PFSK-1 (cell line): ENCODE measurements at regions not wholly inside any gene's neighbourhood (a gene's known extent, or its start where the extent isn't known, plus 50 kb on each side); places are given as distances from the start of the nearest gene placed in this dataset.

ENCODE experiments used
- FOXP2 ChIP-seq: optimal IDR thresholded peaks from 2 replicates; pipeline ENCODE3; 2011; ENCODE audit warnings: borderline replicate concordance, control low read depth, inconsistent platforms; ENCODE audit not compliant: insufficient read depth; ENCODE audit errors: extremely low read length, extremely low read depth
- POLR2AphosphoS5 ChIP-seq: IDR thresholded peaks from 2 replicates; pipeline ENCODE4 v1.6.1; 2012; ENCODE audit warnings: low read depth, mild to moderate bottlenecking, control low read depth, low read length, moderate library complexity
- SIN3A ChIP-seq: IDR thresholded peaks from 2 replicates; pipeline ENCODE4 v1.6.1; 2012; ENCODE audit warnings: mild to moderate bottlenecking, low read length, moderate library complexity, borderline replicate concordance; ENCODE audit not compliant: insufficient read depth
- TAF1 ChIP-seq: IDR thresholded peaks from 2 replicates; pipeline ENCODE4 v1.6.1; 2012; ENCODE audit warnings: low read length, control low read depth, borderline replicate concordance; ENCODE audit not compliant: insufficient read depth
- TF ChIP-seq, protein P1 (sequence below), 2 experiments: IDR thresholded peaks; 2 replicates each; pipeline versions ENCODE4 v1.6.1 to v1.8.0; 2011 to 2012; ENCODE audit warnings: low read depth in 2 of 2, low read length in 2 of 2, control low read depth in 1 of 2, inconsistent platforms in 1 of 2, mild to moderate bottlenecking in 1 of 2, moderate library complexity in 1 of 2; ENCODE audit not compliant: insufficient read depth in 1 of 2

DNA sequence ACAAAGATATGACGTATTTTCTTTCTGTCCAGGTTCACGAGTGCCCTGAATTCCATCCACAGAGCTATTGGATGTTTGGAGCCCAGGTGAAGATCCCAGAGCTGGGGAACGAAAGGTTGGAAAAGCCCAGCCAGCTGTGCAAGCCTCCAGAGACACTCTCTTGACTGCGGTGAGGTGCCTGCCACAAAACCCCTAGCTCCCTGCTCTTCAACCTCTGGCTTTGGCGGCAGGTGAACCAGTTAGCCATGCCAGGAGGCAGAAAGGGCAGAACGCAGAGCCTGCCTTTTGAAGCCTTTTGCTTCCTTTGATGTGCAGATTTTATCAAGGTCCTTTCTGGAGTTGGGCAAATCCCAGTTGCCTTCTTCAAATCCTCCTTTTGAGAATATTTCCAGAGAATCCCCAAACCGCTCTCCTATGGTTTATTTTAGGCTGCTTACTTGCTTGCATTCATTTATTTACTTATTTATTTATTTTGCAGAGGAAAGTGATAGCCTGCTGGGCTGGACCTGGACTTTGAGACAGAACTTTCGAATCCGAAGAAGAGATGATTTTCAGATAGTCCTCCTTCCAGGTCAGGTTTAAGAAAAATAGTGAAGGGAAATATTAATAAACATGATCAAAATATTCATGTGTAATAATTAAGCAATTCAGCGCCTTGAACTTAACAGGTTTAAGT is 411.2 kb upstream of the TBX3 start:
- no peak for TF ChIP-seq TAF1
- no peak for TF ChIP-seq POLR2AphosphoS5
- TF ChIP-seq, protein P1, sequence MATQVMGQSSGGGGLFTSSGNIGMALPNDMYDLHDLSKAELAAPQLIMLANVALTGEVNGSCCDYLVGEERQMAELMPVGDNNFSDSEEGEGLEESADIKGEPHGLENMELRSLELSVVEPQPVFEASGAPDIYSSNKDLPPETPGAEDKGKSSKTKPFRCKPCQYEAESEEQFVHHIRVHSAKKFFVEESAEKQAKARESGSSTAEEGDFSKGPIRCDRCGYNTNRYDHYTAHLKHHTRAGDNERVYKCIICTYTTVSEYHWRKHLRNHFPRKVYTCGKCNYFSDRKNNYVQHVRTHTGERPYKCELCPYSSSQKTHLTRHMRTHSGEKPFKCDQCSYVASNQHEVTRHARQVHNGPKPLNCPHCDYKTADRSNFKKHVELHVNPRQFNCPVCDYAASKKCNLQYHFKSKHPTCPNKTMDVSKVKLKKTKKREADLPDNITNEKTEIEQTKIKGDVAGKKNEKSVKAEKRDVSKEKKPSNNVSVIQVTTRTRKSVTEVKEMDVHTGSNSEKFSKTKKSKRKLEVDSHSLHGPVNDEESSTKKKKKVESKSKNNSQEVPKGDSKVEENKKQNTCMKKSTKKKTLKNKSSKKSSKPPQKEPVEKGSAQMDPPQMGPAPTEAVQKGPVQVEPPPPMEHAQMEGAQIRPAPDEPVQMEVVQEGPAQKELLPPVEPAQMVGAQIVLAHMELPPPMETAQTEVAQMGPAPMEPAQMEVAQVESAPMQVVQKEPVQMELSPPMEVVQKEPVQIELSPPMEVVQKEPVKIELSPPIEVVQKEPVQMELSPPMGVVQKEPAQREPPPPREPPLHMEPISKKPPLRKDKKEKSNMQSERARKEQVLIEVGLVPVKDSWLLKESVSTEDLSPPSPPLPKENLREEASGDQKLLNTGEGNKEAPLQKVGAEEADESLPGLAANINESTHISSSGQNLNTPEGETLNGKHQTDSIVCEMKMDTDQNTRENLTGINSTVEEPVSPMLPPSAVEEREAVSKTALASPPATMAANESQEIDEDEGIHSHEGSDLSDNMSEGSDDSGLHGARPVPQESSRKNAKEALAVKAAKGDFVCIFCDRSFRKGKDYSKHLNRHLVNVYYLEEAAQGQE (IDR thresholded peaks at IDR 0.05; ENCODE audit: insufficient read depth in 1 of 2, low read depth in 2 of 2, low read length in 2 of 2), result no peak
- no peak for TF ChIP-seq SIN3A
- TF ChIP-seq FOXP2, result no peak

DNA sequence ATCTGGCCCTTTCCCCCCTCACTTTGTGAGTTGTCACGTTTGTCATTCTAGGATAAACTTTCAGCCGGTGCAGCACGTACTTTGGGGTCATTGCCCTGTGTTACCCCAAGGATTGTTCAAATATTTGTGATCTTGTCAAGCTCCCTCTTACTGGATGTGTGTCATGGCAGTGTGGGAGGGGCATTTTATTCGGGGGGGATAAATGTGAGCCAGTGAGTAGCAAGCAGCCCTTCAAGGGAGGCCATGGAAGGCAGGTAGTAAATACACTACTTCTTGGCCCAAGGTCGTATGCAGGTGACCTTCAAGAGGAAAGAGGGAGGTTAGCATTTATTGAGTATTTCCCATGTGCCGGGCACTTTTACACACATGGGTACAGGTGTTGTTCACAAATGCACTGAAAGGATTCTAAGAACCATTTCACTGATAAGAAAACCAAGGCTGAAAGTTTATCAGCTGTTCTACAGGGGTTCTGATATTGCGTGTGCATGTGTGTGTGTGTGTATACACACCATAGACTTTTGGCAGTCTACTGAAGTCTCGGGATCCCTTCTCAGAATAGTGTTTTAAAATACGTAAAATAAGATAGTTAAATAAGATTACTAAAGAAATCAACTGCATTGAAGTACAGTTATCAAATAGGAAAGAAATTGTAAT is 410.3 kb upstream of the TBX3 start:
- TF ChIP-seq FOXP2 (no peak), TAF1 (no peak), POLR2AphosphoS5 (no peak), SIN3A (no peak)
- TF ChIP-seq, protein P1 (IDR thresholded peaks at IDR 0.05; ENCODE audit: insufficient read depth in 1 of 2, low read depth in 2 of 2, low read length in 2 of 2), result no peak

DNA sequence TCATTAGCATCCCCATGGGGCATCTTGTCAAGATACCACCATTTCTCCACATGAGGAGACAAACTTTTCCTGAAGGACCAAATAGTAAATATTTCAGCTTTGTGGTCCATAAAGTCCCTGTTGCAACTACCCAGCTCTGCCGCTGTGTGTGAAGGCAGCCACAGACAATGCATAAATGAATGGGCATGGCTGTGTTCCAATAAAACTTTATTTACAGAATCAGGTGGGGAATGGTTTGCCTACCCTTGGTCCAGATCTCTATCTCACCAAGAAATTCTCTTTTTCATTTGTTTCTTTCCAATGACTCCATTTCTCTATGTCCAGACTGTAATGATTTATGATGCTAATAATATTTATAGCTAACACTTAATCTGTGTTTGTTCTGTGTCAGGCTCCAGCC is 409.3 kb upstream of the TBX3 start:
- TF ChIP-seq FOXP2, result no peak
- no peak for TF ChIP-seq TAF1
- TF ChIP-seq, protein P1 (IDR thresholded peaks at IDR 0.05; ENCODE audit: insufficient read depth in 1 of 2, low read depth in 2 of 2, low read length in 2 of 2), result no peak
- TF ChIP-seq SIN3A, result no peak
- TF ChIP-seq POLR2AphosphoS5, result no peak

DNA sequence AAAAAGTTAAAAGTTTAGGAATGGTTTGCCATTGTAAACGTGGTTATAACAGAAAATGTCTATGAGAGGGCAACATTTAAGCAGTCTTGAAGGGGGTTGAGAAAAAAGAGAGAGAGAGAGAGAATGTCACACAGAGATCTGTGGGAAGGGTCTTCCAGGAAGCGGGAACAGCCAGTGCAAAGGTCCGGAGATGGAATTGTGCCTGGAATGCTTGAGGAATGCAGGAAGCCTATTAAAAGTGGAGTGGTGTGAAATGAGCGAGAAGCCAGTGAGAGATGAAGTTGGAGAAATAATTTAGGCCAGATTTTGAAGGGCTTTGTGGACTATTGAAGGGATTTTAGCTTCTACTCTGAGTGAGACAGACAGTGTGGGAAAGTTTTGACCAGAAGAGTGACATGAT is 406.8 kb upstream of the TBX3 start:
- TF ChIP-seq POLR2AphosphoS5 (no peak), TAF1 (no peak), SIN3A (no peak), FOXP2 (no peak)
- TF ChIP-seq, protein P1 (IDR thresholded peaks at IDR 0.05; ENCODE audit: insufficient read depth in 1 of 2, low read depth in 2 of 2, low read length in 2 of 2), result no peak
